ENCODE measurements at regions not wholly inside any gene's neighbourhood (a gene's known extent, or its start where the extent isn't known, plus 50 kb on each side); places are given as distances from the start of the nearest gene placed in this dataset.

DNA sequence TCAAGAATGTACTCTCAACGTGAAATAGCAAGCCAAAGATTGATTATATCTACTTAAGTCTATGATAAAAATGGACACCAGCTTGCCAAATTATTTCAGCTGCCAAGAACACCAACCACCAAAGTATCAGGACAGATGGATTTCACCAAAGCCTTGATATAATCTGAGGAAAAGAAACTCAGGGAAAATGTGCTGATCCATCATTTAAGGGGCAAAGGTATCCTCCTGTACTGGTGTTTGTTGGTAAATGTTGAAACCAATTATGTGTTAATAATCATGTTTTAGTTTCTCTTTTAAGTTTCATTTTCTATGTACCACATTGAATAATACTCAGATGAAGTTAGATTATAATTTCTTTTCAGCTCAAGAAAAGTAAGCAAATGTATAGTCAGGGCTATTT, 1284.3 kb upstream of the TMEM132C start:
- TF ChIP-seq, protein P1, sequence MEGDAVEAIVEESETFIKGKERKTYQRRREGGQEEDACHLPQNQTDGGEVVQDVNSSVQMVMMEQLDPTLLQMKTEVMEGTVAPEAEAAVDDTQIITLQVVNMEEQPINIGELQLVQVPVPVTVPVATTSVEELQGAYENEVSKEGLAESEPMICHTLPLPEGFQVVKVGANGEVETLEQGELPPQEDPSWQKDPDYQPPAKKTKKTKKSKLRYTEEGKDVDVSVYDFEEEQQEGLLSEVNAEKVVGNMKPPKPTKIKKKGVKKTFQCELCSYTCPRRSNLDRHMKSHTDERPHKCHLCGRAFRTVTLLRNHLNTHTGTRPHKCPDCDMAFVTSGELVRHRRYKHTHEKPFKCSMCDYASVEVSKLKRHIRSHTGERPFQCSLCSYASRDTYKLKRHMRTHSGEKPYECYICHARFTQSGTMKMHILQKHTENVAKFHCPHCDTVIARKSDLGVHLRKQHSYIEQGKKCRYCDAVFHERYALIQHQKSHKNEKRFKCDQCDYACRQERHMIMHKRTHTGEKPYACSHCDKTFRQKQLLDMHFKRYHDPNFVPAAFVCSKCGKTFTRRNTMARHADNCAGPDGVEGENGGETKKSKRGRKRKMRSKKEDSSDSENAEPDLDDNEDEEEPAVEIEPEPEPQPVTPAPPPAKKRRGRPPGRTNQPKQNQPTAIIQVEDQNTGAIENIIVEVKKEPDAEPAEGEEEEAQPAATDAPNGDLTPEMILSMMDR (IDR thresholded peaks at IDR 0.05; ENCODE audit: insufficient read depth, low read length, poor library complexity, severe bottlenecking): no peak
- TF ChIP-seq EZH2phosphoT487 (conservative IDR thresholded peaks at IDR 0.05; ENCODE audit: low read length): no peak
